Ramos (cell line): ENCODE measurements at regions not wholly inside any gene's neighbourhood (a gene's known extent, or its start where the extent isn't known, plus 50 kb on each side); places are given as distances from the start of the nearest gene placed in this dataset.

Source experiments
- in situ Hi-C: fragments of 300-500 bp; cut with MboI; formaldehyde crosslinking; loops from one replicate; pipeline ENCODE4 v1.14.3; 2022; ENCODE audit warnings: low sequenced_read_pairs; ENCODE audit not compliant: unreplicated experiment

- in situ Hi-C loops, result no loop called here
These were observed 91.1 kb upstream of the SLC24A5 start for GRCh38 chr15:48029642-48030041.

GRCh38 chr15:48031466-48031865 lies 89.3 kb upstream of the SLC24A5 start:
- in situ Hi-C loops, result no loop called here

GRCh38 chr15:48031973-48032372 lies 88.8 kb upstream of the SLC24A5 start:
- in situ Hi-C loops, result no loop called here

GRCh38 chr15:48032911-48033310 lies 87.9 kb upstream of the SLC24A5 start:
- in situ Hi-C loops, result no loop called here

GRCh38 chr15:48038221-48038620 lies 82.6 kb upstream of the SLC24A5 start:
- in situ Hi-C loops, result no loop called here

- in situ Hi-C loops, result no loop called here
These were observed 80.5 kb upstream of the SLC24A5 start for GRCh38 chr15:48040166-48040817.

GRCh38 chr15:48041454-48041853 lies 79.3 kb upstream of the SLC24A5 start:
- in situ Hi-C loops, result no loop called here

- in situ Hi-C loops, result no loop called here
These were observed 73.9 kb upstream of the SLC24A5 start for GRCh38 chr15:48046813-48047438.

- in situ Hi-C loops, result no loop called here
These were observed 71.1 kb upstream of the SLC24A5 start for GRCh38 chr15:48049736-48050135.

- in situ Hi-C loops, result no loop called here
These were observed 67.8 kb upstream of the SLC24A5 start for GRCh38 chr15:48052946-48053345.

- in situ Hi-C loops, result no loop called here
These were observed 62.4 kb upstream of the SLC24A5 start for GRCh38 chr15:48058371-48058770.

GRCh38 chr15:48059791-48060190 lies 61.0 kb upstream of the SLC24A5 start:
- in situ Hi-C loops, result no loop called here

GRCh38 chr15:48060396-48060795 lies 60.4 kb upstream of the SLC24A5 start:
- in situ Hi-C loops, result no loop called here

GRCh38 chr15:48061605-48062004 lies 59.2 kb upstream of the SLC24A5 start:
- in situ Hi-C loops, result no loop called here

GRCh38 chr15:48062148-48062872 lies 58.5 kb upstream of the SLC24A5 start:
- in situ Hi-C loops, result no loop called here

GRCh38 chr15:48063411-48063985 lies 57.3 kb upstream of the SLC24A5 start:
- in situ Hi-C loops, result no loop called here

- in situ Hi-C loops, result no loop called here
These were observed 56.4 kb upstream of the SLC24A5 start for GRCh38 chr15:48064421-48064820.

- in situ Hi-C loops, result no loop called here
These were observed 54.3 kb upstream of the SLC24A5 start for GRCh38 chr15:48066456-48066855.
